ENCODE measurements at regions not wholly inside any gene's neighbourhood (a gene's known extent, or its start where the extent isn't known, plus 50 kb on each side); places are given as distances from the start of the nearest gene placed in this dataset.

GRCh38 chr14:98242903-98243302 lies 1029.1 kb downstream of the BCL11B start:
- TF ChIP-seq CTCF (IDR thresholded peaks at IDR 0.05; ENCODE audit: poor library complexity) = no peak
- TF ChIP-seq EZH2 (IDR thresholded peaks at IDR 0.05; ENCODE audit: borderline replicate concordance) = no peak
- TF ChIP-seq EZH2phosphoT487 (IDR thresholded peaks at IDR 0.05; ENCODE audit: low read depth, severe bottlenecking, unreplicated experiment) = no peak
